ENCODE measurements at regions not wholly inside any gene's neighbourhood (a gene's known extent, or its start where the extent isn't known, plus 50 kb on each side); places are given as distances from the start of the nearest gene placed in this dataset.

- CTCF ChIA-PET, result no interaction called here
- intact Hi-C loops (cut with DNase I, micrococcal nuclease), result no loop called here
- no peaks in the 10 kb centered on the region for H3K27me3 Mint-ChIP-seq
Observed at GRCh38 chr5:88355490-88356050, 86.9 kb upstream of the TMEM161B start.

GRCh38 chr5:88325868-88326267, 57.2 kb upstream of the TMEM161B start:
- no peak for DNase-seq
- Histone ChIP-seq H3K4me3 (ENCODE audit: low read length) (no peak overlapping the region), H3K27ac (ENCODE audit: low read depth in 1 of 2, low read length in 2 of 2) (no peak overlapping the region), H3K27me3 (ENCODE audit: control insufficient read depth in 1 of 2, insufficient read depth in 2 of 2, low read length in 2 of 2) (no peaks in the 10 kb centered on the region), H3K36me3 (ENCODE audit: insufficient read depth, low read length) (no peaks in the 10 kb centered on the region), H3K9me3 (ENCODE audit: control insufficient read depth in 1 of 2, insufficient read depth in 1 of 2, low read length in 2 of 2) (no peaks in the 10 kb centered on the region), H3K4me1 (ENCODE audit: insufficient read depth, low read length) (no peaks in the 10 kb centered on the region)
- H3K27me3 Mint-ChIP-seq, result no peaks in the 10 kb centered on the region
- no peak overlapping the region for H3K27ac Mint-ChIP-seq
- POLR2A ChIA-PET, result no interaction called here
- H3K36me3 Mint-ChIP-seq (ENCODE audit: low read depth), result no peaks in the 10 kb centered on the region
- no peak for ATAC-seq (ENCODE audit: poor library complexity)
- no peak overlapping the region for H3K4me3 Mint-ChIP-seq
- H3K4me1 Mint-ChIP-seq (ENCODE audit: low read depth), result no peaks in the 10 kb centered on the region
- CTCF ChIA-PET, result no interaction called here
- no peaks in the 10 kb centered on the region for H3K9me3 Mint-ChIP-seq
- TF ChIP-seq, protein P1, sequence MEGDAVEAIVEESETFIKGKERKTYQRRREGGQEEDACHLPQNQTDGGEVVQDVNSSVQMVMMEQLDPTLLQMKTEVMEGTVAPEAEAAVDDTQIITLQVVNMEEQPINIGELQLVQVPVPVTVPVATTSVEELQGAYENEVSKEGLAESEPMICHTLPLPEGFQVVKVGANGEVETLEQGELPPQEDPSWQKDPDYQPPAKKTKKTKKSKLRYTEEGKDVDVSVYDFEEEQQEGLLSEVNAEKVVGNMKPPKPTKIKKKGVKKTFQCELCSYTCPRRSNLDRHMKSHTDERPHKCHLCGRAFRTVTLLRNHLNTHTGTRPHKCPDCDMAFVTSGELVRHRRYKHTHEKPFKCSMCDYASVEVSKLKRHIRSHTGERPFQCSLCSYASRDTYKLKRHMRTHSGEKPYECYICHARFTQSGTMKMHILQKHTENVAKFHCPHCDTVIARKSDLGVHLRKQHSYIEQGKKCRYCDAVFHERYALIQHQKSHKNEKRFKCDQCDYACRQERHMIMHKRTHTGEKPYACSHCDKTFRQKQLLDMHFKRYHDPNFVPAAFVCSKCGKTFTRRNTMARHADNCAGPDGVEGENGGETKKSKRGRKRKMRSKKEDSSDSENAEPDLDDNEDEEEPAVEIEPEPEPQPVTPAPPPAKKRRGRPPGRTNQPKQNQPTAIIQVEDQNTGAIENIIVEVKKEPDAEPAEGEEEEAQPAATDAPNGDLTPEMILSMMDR (IDR thresholded peaks at IDR 0.05), result no peak
- intact Hi-C loops (cut with DNase I, micrococcal nuclease), result no loop called here

More at GRCh38 chr5:88355490-88356050, 86.9 kb upstream of the TMEM161B start:
- TF ChIP-seq, protein P1 (IDR thresholded peaks at IDR 0.05), result no peak
- no peak overlapping the region for H3K27ac Mint-ChIP-seq
- H3K4me1 Mint-ChIP-seq (ENCODE audit: low read depth), result no peaks in the 10 kb centered on the region
- no peaks in the 10 kb centered on the region for H3K4me1 ChIP-seq (ENCODE audit: insufficient read depth, low read length)
- ATAC-seq (ENCODE audit: poor library complexity), result no peak
- POLR2A ChIA-PET, result no interaction called here
- H3K9me3 ChIP-seq (ENCODE audit: control insufficient read depth in 1 of 2, insufficient read depth in 1 of 2, low read length in 2 of 2), result peaks cover 0 to 3% of the 10 kb centered on the region in 2 experiments
- peaks cover 2% of the 10 kb centered on the region for H3K9me3 Mint-ChIP-seq
- no peak for DNase-seq
- H3K36me3 ChIP-seq (ENCODE audit: insufficient read depth, low read length), result no peaks in the 10 kb centered on the region
- H3K27ac ChIP-seq (ENCODE audit: low read depth in 1 of 2, low read length in 2 of 2), result no peak overlapping the region
- no peaks in the 10 kb centered on the region for H3K36me3 Mint-ChIP-seq (ENCODE audit: low read depth)
- H3K27me3 ChIP-seq (ENCODE audit: control insufficient read depth in 1 of 2, insufficient read depth in 2 of 2, low read length in 2 of 2), result no peaks in the 10 kb centered on the region
- no peak overlapping the region for H3K4me3 Mint-ChIP-seq
- no peak overlapping the region for H3K4me3 ChIP-seq (ENCODE audit: low read length)

GRCh38 chr5:88322785-88323184, 54.1 kb upstream of the TMEM161B start:
- intact Hi-C loops (cut with DNase I, micrococcal nuclease), result no loop called here
- H3K9me3 Mint-ChIP-seq, result peaks cover 2% of the 10 kb centered on the region
- Histone ChIP-seq H3K4me1 (ENCODE audit: insufficient read depth, low read length) (no peaks in the 10 kb centered on the region), H3K27me3 (ENCODE audit: control insufficient read depth in 1 of 2, insufficient read depth in 2 of 2, low read length in 2 of 2) (no peaks in the 10 kb centered on the region), H3K36me3 (ENCODE audit: insufficient read depth, low read length) (no peaks in the 10 kb centered on the region), H3K9me3 (ENCODE audit: control insufficient read depth in 1 of 2, insufficient read depth in 1 of 2, low read length in 2 of 2) (no peaks in the 10 kb centered on the region), H3K4me3 (ENCODE audit: low read length) (no peak overlapping the region), H3K27ac (ENCODE audit: low read depth in 1 of 2, low read length in 2 of 2) (no peak overlapping the region)
- no peaks in the 10 kb centered on the region for H3K36me3 Mint-ChIP-seq (ENCODE audit: low read depth)
- no peaks in the 10 kb centered on the region for H3K4me1 Mint-ChIP-seq (ENCODE audit: low read depth)
- H3K4me3 Mint-ChIP-seq, result no peak overlapping the region
- no peak for ATAC-seq (ENCODE audit: poor library complexity)
- POLR2A ChIA-PET, result no interaction called here
- no peaks in the 10 kb centered on the region for H3K27me3 Mint-ChIP-seq
- TF ChIP-seq, protein P1 (IDR thresholded peaks at IDR 0.05), result no peak
- DNase-seq, result no peak
- H3K27ac Mint-ChIP-seq, result no peak overlapping the region
- CTCF ChIA-PET, result no interaction called here

All from CD4-positive, alpha-beta T cell (primary cell).